ENCODE measurements at regions not wholly inside any gene's neighbourhood (a gene's known extent, or its start where the extent isn't known, plus 50 kb on each side); places are given as distances from the start of the nearest gene placed in this dataset.

DNA sequence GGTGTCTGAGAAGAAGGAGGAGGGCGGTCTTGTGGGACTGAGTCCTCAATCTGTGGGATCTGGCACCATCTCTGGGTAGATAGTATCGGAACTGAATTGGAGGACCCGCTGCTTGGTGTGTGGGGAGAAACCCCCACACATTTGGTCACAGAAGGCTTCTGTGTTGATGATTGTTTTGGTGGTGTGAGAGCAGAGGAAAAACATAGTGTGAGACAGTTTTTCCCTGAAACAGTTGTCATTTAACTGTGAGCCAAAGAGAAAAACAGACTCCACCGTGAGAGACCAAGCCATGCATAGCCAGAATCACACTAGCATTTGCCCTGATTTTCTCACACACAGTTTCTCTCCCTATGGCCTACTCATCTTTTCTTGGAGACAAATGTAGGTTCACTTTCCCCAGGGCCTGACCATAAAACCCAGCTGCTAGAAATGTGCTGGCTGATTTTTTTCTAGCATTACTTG is 91.4 kb upstream of the FLRT2 start:
- TF ChIP-seq, protein P1, sequence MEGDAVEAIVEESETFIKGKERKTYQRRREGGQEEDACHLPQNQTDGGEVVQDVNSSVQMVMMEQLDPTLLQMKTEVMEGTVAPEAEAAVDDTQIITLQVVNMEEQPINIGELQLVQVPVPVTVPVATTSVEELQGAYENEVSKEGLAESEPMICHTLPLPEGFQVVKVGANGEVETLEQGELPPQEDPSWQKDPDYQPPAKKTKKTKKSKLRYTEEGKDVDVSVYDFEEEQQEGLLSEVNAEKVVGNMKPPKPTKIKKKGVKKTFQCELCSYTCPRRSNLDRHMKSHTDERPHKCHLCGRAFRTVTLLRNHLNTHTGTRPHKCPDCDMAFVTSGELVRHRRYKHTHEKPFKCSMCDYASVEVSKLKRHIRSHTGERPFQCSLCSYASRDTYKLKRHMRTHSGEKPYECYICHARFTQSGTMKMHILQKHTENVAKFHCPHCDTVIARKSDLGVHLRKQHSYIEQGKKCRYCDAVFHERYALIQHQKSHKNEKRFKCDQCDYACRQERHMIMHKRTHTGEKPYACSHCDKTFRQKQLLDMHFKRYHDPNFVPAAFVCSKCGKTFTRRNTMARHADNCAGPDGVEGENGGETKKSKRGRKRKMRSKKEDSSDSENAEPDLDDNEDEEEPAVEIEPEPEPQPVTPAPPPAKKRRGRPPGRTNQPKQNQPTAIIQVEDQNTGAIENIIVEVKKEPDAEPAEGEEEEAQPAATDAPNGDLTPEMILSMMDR (IDR thresholded peaks at IDR 0.05) = no peak
- TF ChIP-seq POLR2AphosphoS5 (IDR thresholded peaks at IDR 0.05) (no peak), EP300 (IDR thresholded peaks at IDR 0.05) (no peak)

Data from upper lobe of left lung (tissue), 4 donors.